ENCODE measurements at regions not wholly inside any gene's neighbourhood (a gene's known extent, or its start where the extent isn't known, plus 50 kb on each side); places are given as distances from the start of the nearest gene placed in this dataset.
A peak's percentile ranks its signal among the peaks of the same experiment; 100 is the strongest.

- no peak overlapping the region for H3K9ac ChIP-seq (ENCODE audit: insufficient read depth in 1 of 2, low read length in 2 of 2)
- H3K27ac ChIP-seq (ENCODE audit: low read depth in 1 of 2, low read length in 1 of 2): no peak overlapping the region
- no peaks in the 10 kb centered on the region for H3K9me3 ChIP-seq (ENCODE audit: control insufficient read depth in 4 of 4, insufficient read depth in 3 of 4, low read length in 3 of 4)
- H3K36me3 ChIP-seq (ENCODE audit: control insufficient read depth in 4 of 4, insufficient read depth in 4 of 4, low read length in 4 of 4): no peaks in the 10 kb centered on the region
- WGBS, 2 donors: 34 to 47% methylated on average over 7 of the region's 7 CpGs
- peaks cover 0 to 3% (median 0%) of the 10 kb centered on the region in 5 donors for H3K4me1 ChIP-seq (ENCODE audit: control insufficient read depth in 5 of 5, insufficient read depth in 5 of 5, low read length in 5 of 5)
- H3K27me3 ChIP-seq (ENCODE audit: control insufficient read depth in 3 of 3, insufficient read depth in 3 of 3, low read length in 2 of 3): no peaks in the 10 kb centered on the region
- peak; percentile 74 for TF ChIP-seq CTCF (IDR thresholded peaks at IDR 0.05; ENCODE audit: control extremely low read depth, extremely low read depth)
- ATAC-seq (ENCODE audit: insufficient read depth, low FRiP score): no peak
- H3K4me3 ChIP-seq: no peak overlapping the region
- DNase-seq: peak; percentile 69 to 86 (median 82)
Measured at GRCh38 chr1:39091845-39092645, 65.9 kb downstream of the NDUFS5 start.

GRCh38 chr1:39094685-39095084 lies 68.5 kb downstream of the NDUFS5 start:
- Histone ChIP-seq H3K4me3 (no peak overlapping the region), H3K9ac (ENCODE audit: insufficient read depth in 1 of 2, low read length in 2 of 2) (no peak overlapping the region), H3K36me3 (ENCODE audit: control insufficient read depth in 4 of 4, insufficient read depth in 4 of 4, low read length in 4 of 4) (no peaks in the 10 kb centered on the region), H3K27me3 (ENCODE audit: control insufficient read depth in 3 of 3, insufficient read depth in 3 of 3, low read length in 2 of 3) (no peaks in the 10 kb centered on the region), H3K27ac (ENCODE audit: low read depth in 1 of 2, low read length in 1 of 2) (no peak overlapping the region), H3K4me1 (ENCODE audit: control insufficient read depth in 5 of 5, insufficient read depth in 5 of 5, low read length in 5 of 5) (peaks cover 0 to 4% (median 0%) of the 10 kb centered on the region in 5 donors), H3K9me3 (ENCODE audit: control insufficient read depth in 4 of 4, insufficient read depth in 3 of 4, low read length in 3 of 4) (no peaks in the 10 kb centered on the region)
- ATAC-seq (ENCODE audit: insufficient read depth, low FRiP score): no peak
- no peak for TF ChIP-seq CTCF (IDR thresholded peaks at IDR 0.05; ENCODE audit: control extremely low read depth, extremely low read depth)
- 85 to 90% methylated on average over 7 of the region's 7 CpGs for WGBS, 2 donors
- no peak for DNase-seq

GRCh38 chr1:39098546-39099250 lies 72.5 kb downstream of the NDUFS5 start:
- no peaks in the 10 kb centered on the region for H3K9me3 ChIP-seq (ENCODE audit: control insufficient read depth in 4 of 4, insufficient read depth in 3 of 4, low read length in 3 of 4)
- H3K36me3 ChIP-seq (ENCODE audit: control insufficient read depth in 4 of 4, insufficient read depth in 4 of 4, low read length in 4 of 4): no peaks in the 10 kb centered on the region
- H3K4me3 ChIP-seq: no peak overlapping the region
- H3K27ac ChIP-seq (ENCODE audit: low read depth in 1 of 2, low read length in 1 of 2): no peak overlapping the region
- DNase-seq (peak; percentile 77 to 85 (median 83)), ATAC-seq (ENCODE audit: insufficient read depth, low FRiP score) (peak; percentile 75)
- peaks cover 0 to 19% (median 7%) of the 10 kb centered on the region in 5 donors for H3K4me1 ChIP-seq (ENCODE audit: control insufficient read depth in 5 of 5, insufficient read depth in 5 of 5, low read length in 5 of 5)
- no peak overlapping the region for H3K9ac ChIP-seq (ENCODE audit: insufficient read depth in 1 of 2, low read length in 2 of 2)
- peak; percentile 78 for TF ChIP-seq CTCF (IDR thresholded peaks at IDR 0.05; ENCODE audit: control extremely low read depth, extremely low read depth)
- 37 to 45% methylated on average over 6 of the region's 6 CpGs for WGBS, 2 donors
- H3K27me3 ChIP-seq (ENCODE audit: control insufficient read depth in 3 of 3, insufficient read depth in 3 of 3, low read length in 2 of 3): no peaks in the 10 kb centered on the region

Measured in lung (tissue), 11 donors.